ENCODE measurements at regions not wholly inside any gene's neighbourhood (a gene's known extent, or its start where the extent isn't known, plus 50 kb on each side); places are given as distances from the start of the nearest gene placed in this dataset.
A peak's percentile ranks its signal among the peaks of the same experiment; 100 is the strongest.

DNA sequence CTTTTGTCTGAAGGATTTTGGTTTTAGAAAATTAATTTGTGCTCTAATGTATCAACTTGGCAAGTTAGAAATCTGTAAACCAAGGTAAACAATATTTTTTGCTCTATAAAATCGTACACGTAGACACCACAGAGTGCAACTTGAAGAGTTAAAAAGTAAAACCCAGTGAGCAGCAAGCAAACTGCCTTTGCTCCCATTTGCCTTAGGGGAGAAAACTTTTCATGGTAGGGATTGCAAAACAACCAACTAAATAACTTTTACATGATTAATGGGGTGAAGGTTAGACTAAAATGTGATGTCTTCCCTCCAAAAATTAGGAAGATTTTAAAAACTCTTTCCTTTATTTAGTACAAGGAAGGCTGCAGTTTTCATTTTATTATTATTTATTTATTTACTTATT lies 224.2 kb upstream of the LYZL1 start:
- Histone ChIP-seq H3K4me3 (ENCODE audit: low read depth, low read length) (no peak overlapping the region), H3K27ac (ENCODE audit: extremely low read depth, low read depth, low read length) (no peak overlapping the region), H3K36me3 (ENCODE audit: control insufficient read depth in 2 of 2, insufficient read depth in 1 of 2, low read length in 2 of 2) (no peaks in the 10 kb centered on the region), H3K9me3 (ENCODE audit: control insufficient read depth, insufficient read depth, low read depth, low read length) (no peaks in the 10 kb centered on the region), H3K4me1 (ENCODE audit: control insufficient read depth, insufficient read depth, low read length) (no peaks in the 10 kb centered on the region)
- ChIA-PET POLR2A (no interaction called here), CTCF (interaction anchor here (0.7 to 1.4 kb wide), 3 partner anchors 13 to 432 kb away, joined by 3 to 4 read pairs (median 3); no protein-coding TSS in a partner anchor)
- TF ChIP-seq ZFP41 (tag by site-specific recombination; IDR thresholded peaks at IDR 0.05; ENCODE audit: borderline replicate concordance) (no peak), ZNF544 (tag by site-specific recombination; IDR thresholded peaks at IDR 0.05) (no peak), ZNF10 (tag by site-specific recombination; IDR thresholded peaks at IDR 0.05) (no peak), EGR2 (tag by site-specific recombination; IDR thresholded peaks at IDR 0.05; ENCODE audit: low read depth) (no peak), ZNF747 (tag by site-specific recombination; IDR thresholded peaks at IDR 0.05) (no peak), ZFP3 (tag by site-specific recombination; IDR thresholded peaks at IDR 0.05; ENCODE audit: low read depth) (no peak), ZNF341 (tag by site-specific recombination; IDR thresholded peaks at IDR 0.05; ENCODE audit: low read depth) (no peak), ZSCAN5A (tag by site-specific recombination; IDR thresholded peaks at IDR 0.05) (no peak)
- TF ChIP-seq, protein P1, sequence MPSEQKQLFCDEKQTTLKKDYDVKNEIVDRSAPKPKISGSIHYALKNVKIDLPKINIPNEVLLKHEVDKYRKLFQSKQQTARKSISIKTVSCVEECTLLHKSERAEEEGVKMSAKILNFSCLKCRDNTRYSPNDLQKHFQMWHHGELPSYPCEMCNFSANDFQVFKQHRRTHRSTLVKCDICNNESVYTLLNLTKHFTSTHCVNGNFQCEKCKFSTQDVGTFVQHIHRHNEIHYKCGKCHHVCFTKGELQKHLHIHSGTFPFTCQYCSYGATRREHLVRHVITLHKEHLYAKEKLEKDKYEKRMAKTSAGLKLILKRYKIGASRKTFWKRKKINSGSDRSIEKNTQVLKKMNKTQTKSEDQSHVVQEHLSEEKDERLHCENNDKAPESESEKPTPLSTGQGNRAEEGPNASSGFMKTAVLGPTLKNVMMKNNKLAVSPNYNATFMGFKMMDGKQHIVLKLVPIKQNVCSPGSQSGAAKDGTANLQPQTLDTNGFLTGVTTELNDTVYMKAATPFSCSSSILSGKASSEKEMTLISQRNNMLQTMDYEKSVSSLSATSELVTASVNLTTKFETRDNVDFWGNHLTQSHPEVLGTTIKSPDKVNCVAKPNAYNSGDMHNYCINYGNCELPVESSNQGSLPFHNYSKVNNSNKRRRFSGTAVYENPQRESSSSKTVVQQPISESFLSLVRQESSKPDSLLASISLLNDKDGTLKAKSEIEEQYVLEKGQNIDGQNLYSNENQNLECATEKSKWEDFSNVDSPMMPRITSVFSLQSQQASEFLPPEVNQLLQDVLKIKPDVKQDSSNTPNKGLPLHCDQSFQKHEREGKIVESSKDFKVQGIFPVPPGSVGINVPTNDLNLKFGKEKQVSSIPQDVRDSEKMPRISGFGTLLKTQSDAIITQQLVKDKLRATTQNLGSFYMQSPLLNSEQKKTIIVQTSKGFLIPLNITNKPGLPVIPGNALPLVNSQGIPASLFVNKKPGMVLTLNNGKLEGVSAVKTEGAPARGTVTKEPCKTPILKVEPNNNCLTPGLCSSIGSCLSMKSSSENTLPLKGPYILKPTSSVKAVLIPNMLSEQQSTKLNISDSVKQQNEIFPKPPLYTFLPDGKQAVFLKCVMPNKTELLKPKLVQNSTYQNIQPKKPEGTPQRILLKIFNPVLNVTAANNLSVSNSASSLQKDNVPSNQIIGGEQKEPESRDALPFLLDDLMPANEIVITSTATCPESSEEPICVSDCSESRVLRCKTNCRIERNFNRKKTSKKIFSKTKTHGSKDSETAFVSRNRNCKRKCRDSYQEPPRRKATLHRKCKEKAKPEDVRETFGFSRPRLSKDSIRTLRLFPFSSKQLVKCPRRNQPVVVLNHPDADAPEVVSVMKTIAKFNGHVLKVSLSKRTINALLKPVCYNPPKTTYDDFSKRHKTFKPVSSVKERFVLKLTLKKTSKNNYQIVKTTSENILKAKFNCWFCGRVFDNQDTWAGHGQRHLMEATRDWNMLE (tag by site-specific recombination; conservative IDR thresholded peaks at IDR 0.05; ENCODE audit: low read depth): no peak

GRCh38 chr10:29067161-29067560 lies 221.7 kb upstream of the LYZL1 start:
- Histone ChIP-seq H3K4me1 (ENCODE audit: control insufficient read depth, insufficient read depth, low read length) (no peaks in the 10 kb centered on the region), H3K27ac (ENCODE audit: extremely low read depth, low read depth, low read length) (no peak overlapping the region), H3K9me3 (ENCODE audit: control insufficient read depth, insufficient read depth, low read depth, low read length) (no peaks in the 10 kb centered on the region), H3K36me3 (ENCODE audit: control insufficient read depth in 2 of 2, insufficient read depth in 1 of 2, low read length in 2 of 2) (no peaks in the 10 kb centered on the region), H3K4me3 (ENCODE audit: low read depth, low read length) (no peak overlapping the region)
- CTCF ChIA-PET: no interaction called here
- TF ChIP-seq ZNF660 (tag by site-specific recombination; IDR thresholded peaks at IDR 0.05) (no peak), ZFHX2 (tag by site-specific recombination; conservative IDR thresholded peaks at IDR 0.05) (peak; percentile 25; the same call in 1 of the 2 replicates)
- POLR2A ChIA-PET: no interaction called here

DNA sequence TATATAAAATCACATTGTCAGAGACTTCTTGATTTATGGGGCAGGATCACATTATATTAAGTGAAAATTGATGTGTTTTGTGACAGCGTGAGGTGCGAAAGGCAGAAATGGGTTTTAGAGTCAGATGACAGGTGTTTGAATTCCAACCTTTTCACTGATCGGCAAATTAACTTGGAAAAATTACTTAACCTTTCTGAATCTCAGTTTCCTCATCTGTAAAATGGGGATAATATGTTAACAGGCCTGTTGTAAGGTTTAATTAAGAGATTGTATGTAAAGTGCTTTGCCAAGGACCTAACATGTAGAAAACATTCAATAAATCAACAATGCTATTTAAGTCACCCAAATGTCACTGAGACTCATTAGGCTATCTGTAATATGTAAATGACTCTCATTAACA lies 221.2 kb upstream of the LYZL1 start:
- CTCF ChIA-PET: no interaction called here
- POLR2A ChIA-PET: no interaction called here

More for the DNA sequence above, 221.2 kb upstream of the LYZL1 start:
- Histone ChIP-seq H3K27ac (ENCODE audit: extremely low read depth, low read depth, low read length) (no peak overlapping the region), H3K9me3 (ENCODE audit: control insufficient read depth, insufficient read depth, low read depth, low read length) (no peaks in the 10 kb centered on the region), H3K36me3 (ENCODE audit: control insufficient read depth in 2 of 2, insufficient read depth in 1 of 2, low read length in 2 of 2) (no peaks in the 10 kb centered on the region), H3K4me3 (ENCODE audit: low read depth, low read length) (no peak overlapping the region), H3K4me1 (ENCODE audit: control insufficient read depth, insufficient read depth, low read length) (no peaks in the 10 kb centered on the region)
- TF ChIP-seq, protein P1 (tag by site-specific recombination; conservative IDR thresholded peaks at IDR 0.05; ENCODE audit: low read depth): no peak
- TF ChIP-seq ZNF747 (tag by site-specific recombination; IDR thresholded peaks at IDR 0.05) (no peak), ZSCAN30 (tag by site-specific recombination; IDR thresholded peaks at IDR 0.05) (no peak), ZSCAN5A (tag by site-specific recombination; IDR thresholded peaks at IDR 0.05) (no peak), ZNF48 (tag by site-specific recombination; IDR thresholded peaks at IDR 0.05) (no peak), ZBTB44 (tag by site-specific recombination; IDR thresholded peaks at IDR 0.05) (no peak)
